Lower leg skin (tissue), 4 donors: ENCODE measurements at regions not wholly inside any gene's neighbourhood (a gene's known extent, or its start where the extent isn't known, plus 50 kb on each side); places are given as distances from the start of the nearest gene placed in this dataset.

ENCODE experiments used
- DNase-seq, 2 donors: peaks; one replicate each; pipeline ENCODE4 v3.0.0-alpha.2; 2019; ENCODE audit warnings: low spot score in 2 of 2
- H3K4me3 ChIP-seq: fragments of 200-600 bp; sonication (generic); 2 replicates; pipeline ENCODE4 v1.5.1; 2017; ENCODE audit warnings: mild to moderate bottlenecking, low read depth; ENCODE audit not compliant: poor library complexity, severe bottlenecking
- POLR2A ChIP-seq, 2 donors: fragments of 450-650 bp; IDR thresholded peaks; one replicate each; pipeline ENCODE4 v1.6.1; 2016 to 2017; ENCODE audit warnings: antibody characterized with exemption in 2 of 2, mild to moderate bottlenecking in 1 of 2, moderate library complexity in 1 of 2
- WGBS, 2 donors: methylation state at CpG; one replicate each; pipeline ENCODE4 v1.1.5; 2018; 5-methylcytosine and 5-hydroxymethylcytosine counted together
- intact Hi-C: fragments of 100-400 bp; cut with DNase I; formaldehyde crosslinking; loops from one replicate; pipeline ENCODE4 v1.15.0; 2023; ENCODE audit warnings: low total_unique reads
- TF ChIP-seq, protein P1 (sequence below), 3 donors: fragments of 450-650 bp; IDR thresholded peaks; one replicate each; pipeline ENCODE4 v1.5.1; 2016; ENCODE audit warnings: antibody characterized with exemption in 3 of 3, mild to moderate bottlenecking in 3 of 3, moderate library complexity in 2 of 3

DNA sequence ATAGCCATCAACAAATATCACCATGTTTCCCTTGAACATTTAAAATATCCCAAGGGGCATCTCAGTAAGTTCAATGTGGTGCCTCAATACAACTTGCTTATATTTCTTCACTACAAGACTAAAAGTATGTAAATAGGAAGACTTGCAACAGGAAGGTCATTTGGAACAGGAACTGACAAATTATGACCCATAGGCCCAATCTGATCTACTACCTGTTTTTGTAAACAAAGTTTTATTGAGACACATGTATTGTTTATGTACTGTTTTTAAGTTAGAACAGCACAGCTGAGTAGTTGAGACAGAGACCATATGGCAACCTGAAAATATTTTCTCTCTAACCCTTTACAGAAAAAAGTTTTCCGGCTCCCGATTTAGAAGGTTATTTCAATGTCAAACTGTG is 154.8 kb upstream of the TFPI start:
- intact Hi-C loops, result no loop called here
- DNase-seq, result no peak
- WGBS, 2 donors, result 91 to 96% methylated on average over 2 of the region's 2 CpGs
- TF ChIP-seq POLR2A (IDR thresholded peaks at IDR 0.05), result no peak
- TF ChIP-seq, protein P1, sequence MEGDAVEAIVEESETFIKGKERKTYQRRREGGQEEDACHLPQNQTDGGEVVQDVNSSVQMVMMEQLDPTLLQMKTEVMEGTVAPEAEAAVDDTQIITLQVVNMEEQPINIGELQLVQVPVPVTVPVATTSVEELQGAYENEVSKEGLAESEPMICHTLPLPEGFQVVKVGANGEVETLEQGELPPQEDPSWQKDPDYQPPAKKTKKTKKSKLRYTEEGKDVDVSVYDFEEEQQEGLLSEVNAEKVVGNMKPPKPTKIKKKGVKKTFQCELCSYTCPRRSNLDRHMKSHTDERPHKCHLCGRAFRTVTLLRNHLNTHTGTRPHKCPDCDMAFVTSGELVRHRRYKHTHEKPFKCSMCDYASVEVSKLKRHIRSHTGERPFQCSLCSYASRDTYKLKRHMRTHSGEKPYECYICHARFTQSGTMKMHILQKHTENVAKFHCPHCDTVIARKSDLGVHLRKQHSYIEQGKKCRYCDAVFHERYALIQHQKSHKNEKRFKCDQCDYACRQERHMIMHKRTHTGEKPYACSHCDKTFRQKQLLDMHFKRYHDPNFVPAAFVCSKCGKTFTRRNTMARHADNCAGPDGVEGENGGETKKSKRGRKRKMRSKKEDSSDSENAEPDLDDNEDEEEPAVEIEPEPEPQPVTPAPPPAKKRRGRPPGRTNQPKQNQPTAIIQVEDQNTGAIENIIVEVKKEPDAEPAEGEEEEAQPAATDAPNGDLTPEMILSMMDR (IDR thresholded peaks at IDR 0.05), result no peak
- no peak overlapping the region for H3K4me3 ChIP-seq

DNA sequence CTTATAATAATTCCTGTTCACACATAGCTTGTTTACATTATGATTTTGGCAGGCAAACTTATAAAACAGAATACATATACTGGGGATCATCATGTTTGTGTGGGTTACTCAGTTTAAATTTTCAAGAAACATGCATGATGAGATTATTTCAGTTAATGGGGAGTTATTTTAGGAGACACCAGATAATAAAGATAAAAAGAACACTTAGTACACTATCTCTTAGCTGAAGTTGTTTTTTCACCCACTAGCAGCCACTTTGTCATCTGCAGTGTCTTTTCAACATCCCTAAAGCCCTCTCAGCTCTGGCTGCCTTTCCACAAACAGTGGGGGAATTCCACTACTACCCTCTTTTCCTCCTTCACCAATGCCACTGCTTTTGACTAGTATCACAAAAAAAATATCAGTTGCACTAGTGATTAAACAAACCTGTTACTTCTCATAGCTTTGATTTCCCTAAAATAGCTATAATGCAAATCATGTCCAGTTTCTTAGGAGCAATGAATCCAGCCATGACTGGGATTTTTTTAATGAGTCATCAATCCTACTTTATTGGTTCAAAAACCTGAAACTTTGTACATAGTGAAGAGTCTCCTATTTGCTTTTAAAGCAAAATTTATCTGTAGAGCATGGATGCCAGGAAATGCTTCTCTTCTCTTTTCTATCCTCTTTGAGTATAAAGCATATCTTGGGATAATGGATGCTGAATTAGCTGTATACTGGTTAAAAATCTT is 156.7 kb upstream of the TFPI start:
- no peak for TF ChIP-seq POLR2A (IDR thresholded peaks at IDR 0.05)
- TF ChIP-seq, protein P1 (IDR thresholded peaks at IDR 0.05), result no peak
- no peak for DNase-seq

DNA sequence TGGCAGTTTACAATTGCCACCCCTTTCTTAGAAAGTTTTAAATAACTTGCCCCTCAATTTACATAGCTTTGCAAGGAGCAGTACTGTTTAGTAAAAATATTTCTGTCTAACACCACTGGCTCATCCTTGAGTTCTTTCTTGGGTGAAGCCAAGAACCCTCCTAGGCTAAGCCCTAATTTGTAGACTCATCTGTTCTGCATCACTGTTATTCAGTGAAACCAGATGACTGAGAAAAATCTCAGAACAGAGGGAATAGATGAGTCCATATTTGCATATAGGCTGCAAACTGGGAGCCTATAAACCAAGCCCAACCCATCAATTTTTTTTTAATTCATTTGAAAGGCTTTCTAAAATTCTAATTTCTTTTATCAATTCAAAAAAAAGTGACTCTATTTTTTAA is 161.4 kb upstream of the TFPI start:
- no peak for DNase-seq
- H3K4me3 ChIP-seq, result no peak overlapping the region
- TF ChIP-seq, protein P1 (IDR thresholded peaks at IDR 0.05), result no peak
- TF ChIP-seq POLR2A (IDR thresholded peaks at IDR 0.05), result no peak
- intact Hi-C loops, result no loop called here

More for the DNA sequence above, 156.7 kb upstream of the TFPI start:
- no peak overlapping the region for H3K4me3 ChIP-seq
- intact Hi-C loops, result no loop called here

DNA sequence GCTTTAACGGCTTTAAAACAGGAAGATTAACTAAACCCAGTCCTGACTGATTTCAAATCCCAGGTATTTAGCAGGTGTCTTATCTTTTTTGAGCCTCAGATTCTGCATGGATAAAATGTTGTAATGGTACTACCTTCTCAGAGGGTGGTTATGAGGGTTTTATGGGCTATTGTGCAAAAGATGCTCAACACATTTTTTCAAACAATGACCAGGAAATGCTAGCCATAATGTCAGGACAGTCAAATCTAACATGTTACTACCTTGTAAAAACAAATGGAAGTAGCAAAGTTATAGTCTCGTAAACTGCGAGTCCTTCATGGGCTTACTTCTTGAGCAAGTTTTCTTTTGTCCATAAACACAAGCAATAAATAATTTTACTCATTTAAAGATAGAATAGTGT is 162.1 kb upstream of the TFPI start:
- TF ChIP-seq, protein P1 (IDR thresholded peaks at IDR 0.05), result no peak
- TF ChIP-seq POLR2A (IDR thresholded peaks at IDR 0.05), result no peak
- WGBS, 2 donors, result 86 to 90% methylated on average over 3 of the region's 3 CpGs
- DNase-seq, result no peak
- no peak overlapping the region for H3K4me3 ChIP-seq
- intact Hi-C loops, result no loop called here

DNA sequence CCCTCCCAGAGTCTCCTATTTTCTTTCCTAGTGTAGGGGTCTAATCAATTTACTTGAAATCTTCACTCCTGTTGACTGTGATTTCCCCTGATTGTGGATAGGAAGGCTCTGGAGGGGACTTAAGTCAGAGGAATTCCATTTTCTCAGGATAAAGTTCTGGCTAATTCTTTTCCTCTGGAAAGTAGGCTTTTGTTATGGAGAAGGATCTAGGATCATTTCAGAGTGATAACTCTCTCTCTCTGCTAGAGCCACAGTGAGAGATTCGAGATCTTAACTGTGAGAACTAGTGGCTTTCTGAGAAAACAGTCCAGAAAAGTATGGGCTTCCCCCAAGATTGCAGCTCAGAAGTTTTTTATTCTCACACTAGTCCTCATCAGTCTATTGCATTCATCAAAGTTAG is 163.9 kb upstream of the TFPI start:
- 54 to 63% methylated on average over 1 of the region's 1 CpG for WGBS, 2 donors
- intact Hi-C loops, result no loop called here
- H3K4me3 ChIP-seq, result no peak overlapping the region
- no peak for DNase-seq
- TF ChIP-seq, protein P1 (IDR thresholded peaks at IDR 0.05), result no peak
- TF ChIP-seq POLR2A (IDR thresholded peaks at IDR 0.05), result no peak

DNA sequence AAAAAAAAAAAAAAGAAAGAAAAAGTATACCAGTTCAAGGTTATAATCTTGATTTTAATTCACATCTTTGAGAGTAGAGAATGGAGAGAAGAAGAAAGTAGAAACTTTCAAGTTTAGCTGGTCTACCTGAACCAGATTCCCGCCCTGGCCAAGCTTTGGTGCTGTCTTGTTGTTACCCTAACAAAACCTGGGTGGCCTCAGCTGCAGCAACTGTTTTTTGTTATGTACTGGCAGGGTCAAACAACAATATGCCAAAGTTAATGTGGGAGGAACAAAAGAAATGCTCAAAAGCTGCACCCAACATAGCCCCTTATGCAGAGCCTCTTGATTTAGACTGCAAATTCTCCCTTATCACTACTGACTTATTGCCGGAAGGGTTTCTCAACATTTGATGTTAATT is 165.3 kb upstream of the TFPI start:
- intact Hi-C loops, result no loop called here
- no peak for DNase-seq
- TF ChIP-seq, protein P1 (IDR thresholded peaks at IDR 0.05), result no peak
- no peak for TF ChIP-seq POLR2A (IDR thresholded peaks at IDR 0.05)
- no peak overlapping the region for H3K4me3 ChIP-seq
- WGBS, 2 donors, result 83 to 86% methylated on average over 2 of the region's 2 CpGs
